Gastroesophageal sphincter (tissue), 3 donors: ENCODE measurements at regions not wholly inside any gene's neighbourhood (a gene's known extent, or its start where the extent isn't known, plus 50 kb on each side); places are given as distances from the start of the nearest gene placed in this dataset.

Source experiments
- EP300 ChIP-seq: sonication (generic); formaldehyde crosslinking; IDR thresholded peaks from one replicate; pipeline ENCODE4 v1.6.1; 2017; ENCODE audit warnings: antibody characterized with exemption, mild to moderate bottlenecking
- POLR2A ChIP-seq, 2 donors: fragments of 450-650 bp; IDR thresholded peaks; one replicate each; pipeline ENCODE4 v1.6.1; 2017; ENCODE audit warnings: antibody characterized with exemption in 2 of 2, mild to moderate bottlenecking in 2 of 2, moderate library complexity in 1 of 2
- POLR2AphosphoS5 ChIP-seq: sonication (generic); formaldehyde crosslinking; IDR thresholded peaks from one replicate; pipeline ENCODE4 v1.6.1; 2017; ENCODE audit warnings: antibody characterized with exemption
- TF ChIP-seq, protein P1 (sequence below), 4 experiments: fragments of 200-600 bp in 2 of 4; fragments of 450-650 bp in 2 of 4; sonication (generic) in 1 of 4; IDR thresholded peaks; one replicate each; pipeline ENCODE4 v1.5.1; 2017 to 2019; ENCODE audit warnings: antibody characterized with exemption in 4 of 4, mild to moderate bottlenecking in 2 of 4, moderate library complexity in 2 of 4

DNA sequence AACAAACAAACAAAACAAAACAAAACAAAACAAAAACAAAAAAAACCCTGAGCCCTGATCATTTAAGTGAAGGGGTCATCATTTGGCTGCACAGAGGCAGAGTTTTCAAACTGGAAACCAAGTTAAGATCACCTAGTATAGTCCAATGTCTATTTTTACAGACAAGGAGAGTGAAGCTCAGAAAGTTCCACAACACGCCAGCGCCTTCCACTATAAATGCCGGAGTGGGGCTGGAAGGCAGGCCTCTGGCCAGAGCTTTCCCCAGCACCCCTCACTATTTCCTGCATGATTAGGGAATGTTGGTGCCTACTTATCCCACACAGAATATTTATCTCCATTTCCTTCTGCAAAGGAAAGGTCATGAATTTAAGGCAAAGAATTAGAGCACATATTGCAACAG lies 319.7 kb upstream of the WWC1 start:
- TF ChIP-seq, protein P1, sequence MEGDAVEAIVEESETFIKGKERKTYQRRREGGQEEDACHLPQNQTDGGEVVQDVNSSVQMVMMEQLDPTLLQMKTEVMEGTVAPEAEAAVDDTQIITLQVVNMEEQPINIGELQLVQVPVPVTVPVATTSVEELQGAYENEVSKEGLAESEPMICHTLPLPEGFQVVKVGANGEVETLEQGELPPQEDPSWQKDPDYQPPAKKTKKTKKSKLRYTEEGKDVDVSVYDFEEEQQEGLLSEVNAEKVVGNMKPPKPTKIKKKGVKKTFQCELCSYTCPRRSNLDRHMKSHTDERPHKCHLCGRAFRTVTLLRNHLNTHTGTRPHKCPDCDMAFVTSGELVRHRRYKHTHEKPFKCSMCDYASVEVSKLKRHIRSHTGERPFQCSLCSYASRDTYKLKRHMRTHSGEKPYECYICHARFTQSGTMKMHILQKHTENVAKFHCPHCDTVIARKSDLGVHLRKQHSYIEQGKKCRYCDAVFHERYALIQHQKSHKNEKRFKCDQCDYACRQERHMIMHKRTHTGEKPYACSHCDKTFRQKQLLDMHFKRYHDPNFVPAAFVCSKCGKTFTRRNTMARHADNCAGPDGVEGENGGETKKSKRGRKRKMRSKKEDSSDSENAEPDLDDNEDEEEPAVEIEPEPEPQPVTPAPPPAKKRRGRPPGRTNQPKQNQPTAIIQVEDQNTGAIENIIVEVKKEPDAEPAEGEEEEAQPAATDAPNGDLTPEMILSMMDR (IDR thresholded peaks at IDR 0.05) = no peak
- TF ChIP-seq POLR2AphosphoS5 (no peak), POLR2A (IDR thresholded peaks at IDR 0.05) (no peak), EP300 (no peak)
